ENCODE measurements at regions not wholly inside any gene's neighbourhood (a gene's known extent, or its start where the extent isn't known, plus 50 kb on each side); places are given as distances from the start of the nearest gene placed in this dataset.

- no peak overlapping the region for H3K4me3 ChIP-seq (ENCODE audit: severe bottlenecking)
- ATAC-seq (ENCODE audit: low read depth) (no peak), DNase-seq (ENCODE audit: low spot score) (no peak)
- H3K27ac ChIP-seq (ENCODE audit: poor library complexity, severe bottlenecking) = no peak overlapping the region
- H3K36me3 ChIP-seq (ENCODE audit: low read depth) = no peaks in the 10 kb centered on the region
- no peak for TF ChIP-seq CTCF (IDR thresholded peaks at IDR 0.05; ENCODE audit: poor library complexity, severe bottlenecking)
- no peaks in the 10 kb centered on the region for H3K27me3 ChIP-seq (ENCODE audit: insufficient read depth, poor library complexity, severe bottlenecking)
- no peaks in the 10 kb centered on the region for H3K9me3 ChIP-seq (ENCODE audit: severe bottlenecking)
- peaks cover 1% of the 10 kb centered on the region for H3K4me1 ChIP-seq (ENCODE audit: insufficient read depth, poor library complexity, severe bottlenecking)
Measured at GRCh38 chr21:23223882-23224281, 2225.7 kb downstream of the NCAM2 start.

DNA sequence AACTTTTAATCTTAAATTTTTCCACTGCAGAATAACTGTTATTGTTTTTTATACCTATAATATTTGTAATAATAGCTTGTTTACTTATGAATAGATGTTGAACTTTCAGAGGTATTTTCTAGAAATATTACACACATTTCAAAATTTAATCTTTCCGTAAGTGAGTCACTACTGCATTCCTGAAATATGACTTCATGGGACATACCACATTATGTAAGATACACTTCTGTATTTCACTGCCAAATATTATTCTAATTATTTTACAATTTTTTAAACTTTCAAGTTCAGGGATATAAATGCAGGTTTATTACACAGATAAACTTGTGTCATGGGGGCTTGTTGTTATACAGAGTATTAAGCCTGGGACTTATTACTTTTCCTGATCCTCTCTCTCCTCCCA, 2220.5 kb downstream of the NCAM2 start:
- no peak for TF ChIP-seq CTCF (IDR thresholded peaks at IDR 0.05; ENCODE audit: poor library complexity, severe bottlenecking)
- ATAC-seq (ENCODE audit: low read depth) (peak; percentile 54; the same call in 1 of the 3 replicates), DNase-seq (ENCODE audit: low spot score) (no peak)
- no peaks in the 10 kb centered on the region for H3K9me3 ChIP-seq (ENCODE audit: severe bottlenecking)
- H3K4me3 ChIP-seq (ENCODE audit: severe bottlenecking) = no peak overlapping the region
- H3K4me1 ChIP-seq (ENCODE audit: insufficient read depth, poor library complexity, severe bottlenecking) = peaks cover 14% of the 10 kb centered on the region
- no peaks in the 10 kb centered on the region for H3K36me3 ChIP-seq (ENCODE audit: low read depth)
- H3K27ac ChIP-seq (ENCODE audit: poor library complexity, severe bottlenecking) = no peak overlapping the region
- no peaks in the 10 kb centered on the region for H3K27me3 ChIP-seq (ENCODE audit: insufficient read depth, poor library complexity, severe bottlenecking)

DNA sequence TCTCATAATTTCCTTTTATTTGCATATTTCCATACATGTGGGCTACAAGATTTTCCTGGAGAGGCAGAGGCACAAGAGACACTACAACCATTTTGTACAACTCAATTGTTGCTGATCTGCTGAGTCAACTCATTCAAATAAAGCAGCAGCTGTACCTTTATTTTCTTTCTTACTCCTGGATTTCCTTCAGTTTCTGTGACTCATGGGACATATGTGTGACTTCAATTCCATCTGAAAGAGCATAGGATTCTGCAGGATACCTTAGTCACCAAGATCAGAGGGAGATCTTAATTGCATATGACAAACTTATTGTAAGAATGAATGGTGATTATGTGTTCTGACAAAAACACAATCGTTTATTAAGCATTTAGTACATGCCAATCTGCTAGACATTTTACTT, 2219.4 kb downstream of the NCAM2 start:
- no peak for TF ChIP-seq CTCF (IDR thresholded peaks at IDR 0.05; ENCODE audit: poor library complexity, severe bottlenecking)
- Histone ChIP-seq H3K27me3 (ENCODE audit: insufficient read depth, poor library complexity, severe bottlenecking) (no peaks in the 10 kb centered on the region), H3K4me3 (ENCODE audit: severe bottlenecking) (no peak overlapping the region), H3K4me1 (ENCODE audit: insufficient read depth, poor library complexity, severe bottlenecking) (peaks cover 14% of the 10 kb centered on the region), H3K36me3 (ENCODE audit: low read depth) (no peaks in the 10 kb centered on the region), H3K27ac (ENCODE audit: poor library complexity, severe bottlenecking) (no peak overlapping the region), H3K9me3 (ENCODE audit: severe bottlenecking) (no peaks in the 10 kb centered on the region)
- no peak for ATAC-seq (ENCODE audit: low read depth)
- DNase-seq (ENCODE audit: low spot score) = no peak

- DNase-seq (ENCODE audit: low spot score) (no peak), ATAC-seq (ENCODE audit: low read depth) (no peak)
- H3K27ac ChIP-seq (ENCODE audit: poor library complexity, severe bottlenecking) = no peak overlapping the region
- peaks cover 14% of the 10 kb centered on the region for H3K4me1 ChIP-seq (ENCODE audit: insufficient read depth, poor library complexity, severe bottlenecking)
- no peaks in the 10 kb centered on the region for H3K36me3 ChIP-seq (ENCODE audit: low read depth)
- no peaks in the 10 kb centered on the region for H3K9me3 ChIP-seq (ENCODE audit: severe bottlenecking)
- H3K27me3 ChIP-seq (ENCODE audit: insufficient read depth, poor library complexity, severe bottlenecking) = no peaks in the 10 kb centered on the region
- no peak for TF ChIP-seq CTCF (IDR thresholded peaks at IDR 0.05; ENCODE audit: poor library complexity, severe bottlenecking)
- no peak overlapping the region for H3K4me3 ChIP-seq (ENCODE audit: severe bottlenecking)
Measured at GRCh38 chr21:23215261-23215660, 2217.1 kb downstream of the NCAM2 start.

Measured in RWPE2 (cell line).